ENCODE measurements at regions not wholly inside any gene's neighbourhood (a gene's known extent, or its start where the extent isn't known, plus 50 kb on each side); places are given as distances from the start of the nearest gene placed in this dataset.

DNA sequence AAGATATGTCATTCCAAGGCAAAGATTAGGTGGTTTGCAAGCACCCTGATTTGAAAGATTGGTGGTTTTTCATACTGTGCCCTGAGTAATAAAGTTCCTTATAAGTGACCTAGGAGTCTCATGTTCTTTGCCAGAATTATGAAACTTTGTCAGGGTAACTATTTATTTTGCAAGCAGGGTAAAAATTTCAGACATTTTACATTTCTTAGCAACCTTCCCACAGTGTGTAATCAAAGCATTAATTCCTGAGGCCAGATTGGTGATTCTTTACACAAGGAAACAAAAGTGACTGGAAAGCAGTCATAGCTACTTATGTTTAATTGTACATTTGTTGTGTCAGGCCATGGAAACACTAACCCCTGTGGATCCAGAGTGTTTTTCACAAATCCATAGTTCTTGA, 998.0 kb upstream of the B3GALT2 start:
- no peak for DNase-seq

DNA sequence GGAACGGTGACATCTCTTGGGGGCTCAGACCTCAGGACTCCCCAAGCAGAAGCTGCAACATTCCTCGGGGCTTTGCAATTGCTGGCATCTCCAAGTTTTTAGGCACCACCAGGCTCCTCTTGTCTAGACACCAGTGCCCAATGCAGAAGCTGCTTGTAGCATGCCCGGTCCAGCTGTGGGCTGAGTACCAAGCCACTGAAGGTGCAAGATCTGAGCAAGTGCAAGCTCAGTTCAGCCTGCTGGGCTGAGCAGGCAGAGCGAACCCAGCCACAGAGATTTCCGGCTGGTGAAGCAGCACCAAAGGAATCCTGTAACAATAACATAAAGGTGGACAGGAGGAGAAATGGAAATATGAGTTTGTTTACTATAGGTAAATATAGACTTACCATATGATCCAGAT, 995.4 kb upstream of the B3GALT2 start:
- DNase-seq = no peak

DNA sequence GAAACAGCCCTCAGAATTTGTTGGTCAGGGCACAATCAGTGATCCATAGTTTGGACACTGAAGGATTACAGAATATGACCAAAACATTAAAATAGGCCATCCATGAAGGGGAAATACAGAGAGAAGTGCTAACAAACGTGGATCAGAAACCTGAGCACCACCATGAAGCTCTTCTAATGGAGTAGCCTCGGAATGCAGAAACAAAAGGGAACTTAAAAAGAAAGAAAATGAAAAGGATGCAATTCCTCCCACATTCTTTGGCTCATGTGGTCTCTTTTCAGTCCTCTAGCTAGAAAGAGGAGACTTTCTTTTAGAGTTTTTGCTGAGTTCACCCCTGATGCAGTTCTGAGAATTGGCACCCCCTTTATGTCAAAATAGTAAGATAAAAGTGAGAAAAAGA, 989.8 kb upstream of the B3GALT2 start:
- no peak for DNase-seq

DNA sequence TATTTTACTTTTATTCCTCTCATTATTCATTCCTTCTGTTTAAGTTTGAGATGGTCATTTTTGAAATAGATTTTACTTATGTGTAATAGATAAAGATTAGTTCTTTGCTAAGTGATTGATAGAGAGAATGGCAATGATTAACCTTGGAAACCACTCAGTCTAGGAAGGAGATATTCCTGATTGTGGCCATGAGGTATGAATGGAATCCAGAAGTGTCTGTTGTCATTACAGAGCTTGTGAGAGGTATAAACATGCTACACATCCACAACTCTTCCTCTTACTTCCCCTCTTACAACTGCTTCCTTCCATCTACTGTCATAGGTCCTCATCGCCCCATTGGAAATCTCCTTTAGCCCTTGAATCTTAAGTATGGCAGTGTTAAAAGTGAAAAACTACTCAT, 988.8 kb upstream of the B3GALT2 start:
- no peak for DNase-seq

DNA sequence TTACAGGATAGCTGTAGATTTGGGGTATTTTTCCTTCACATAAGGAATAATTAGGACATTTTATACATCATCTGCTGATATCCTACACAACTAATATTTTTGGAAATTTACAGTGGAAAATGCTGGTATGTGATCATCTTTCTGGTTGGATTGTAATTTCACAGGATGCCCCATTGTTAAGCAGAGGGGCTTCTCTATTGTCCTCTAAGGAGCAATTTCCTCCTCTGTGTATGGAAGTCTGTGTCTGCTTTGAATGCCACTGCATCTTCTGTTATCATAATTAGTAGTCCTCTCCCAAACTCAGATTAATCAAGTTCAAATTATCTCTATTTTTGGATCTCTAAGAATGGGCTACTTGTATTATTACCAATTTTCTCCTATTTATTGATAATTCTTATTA, 988.1 kb upstream of the B3GALT2 start:
- no peak for DNase-seq

DNA sequence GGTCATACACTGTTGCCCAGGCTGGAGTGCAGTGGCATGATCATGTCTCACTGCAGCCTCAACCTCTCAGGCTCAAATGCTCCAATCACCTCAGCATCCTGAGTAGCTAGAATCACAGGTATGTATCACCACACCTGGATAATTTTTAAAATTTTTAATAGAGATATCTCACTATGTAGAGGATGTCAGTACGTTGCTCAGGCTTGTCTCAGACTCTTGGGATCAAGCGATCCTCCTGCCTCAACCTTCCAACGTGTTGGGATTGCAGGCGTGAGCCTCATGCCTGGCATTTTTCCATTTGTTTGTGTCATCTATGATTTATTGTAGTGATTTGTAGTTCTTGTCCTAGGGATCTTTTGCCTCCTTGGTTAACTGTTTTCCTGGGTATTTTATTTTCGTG, 985.2 kb upstream of the B3GALT2 start:
- DNase-seq = no peak

DNA sequence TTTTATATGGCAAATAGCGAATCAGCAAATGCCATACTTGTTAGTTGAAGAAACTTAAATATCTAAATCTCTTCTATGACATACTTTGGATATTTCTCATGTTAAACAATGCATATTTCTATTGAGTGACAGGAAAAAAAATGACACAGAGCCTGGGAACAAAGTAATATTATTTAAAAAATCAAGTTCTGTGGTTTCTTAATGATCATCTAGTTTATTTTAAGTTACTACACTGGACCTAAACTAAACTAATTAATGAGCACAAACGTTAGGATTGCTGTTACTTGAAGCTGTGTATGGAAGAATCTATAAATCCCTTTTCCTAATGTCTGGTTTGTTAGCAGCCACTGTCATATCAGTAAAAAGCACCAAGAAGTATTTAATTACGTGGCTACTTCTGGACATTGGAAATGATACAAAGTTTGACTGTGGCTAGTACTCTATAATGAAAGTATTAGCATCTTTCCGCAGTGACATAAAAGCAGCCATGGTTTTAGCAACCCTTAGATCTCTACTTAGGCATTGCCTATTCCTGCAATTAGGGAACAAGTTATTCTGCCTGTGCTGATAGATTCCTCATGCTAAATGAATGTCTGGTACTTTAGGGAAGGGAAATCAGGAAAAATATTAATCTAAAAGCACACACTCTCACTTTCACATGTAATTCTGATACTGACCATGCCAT, 981.7 kb upstream of the B3GALT2 start:
- DNase-seq = no peak

DNA sequence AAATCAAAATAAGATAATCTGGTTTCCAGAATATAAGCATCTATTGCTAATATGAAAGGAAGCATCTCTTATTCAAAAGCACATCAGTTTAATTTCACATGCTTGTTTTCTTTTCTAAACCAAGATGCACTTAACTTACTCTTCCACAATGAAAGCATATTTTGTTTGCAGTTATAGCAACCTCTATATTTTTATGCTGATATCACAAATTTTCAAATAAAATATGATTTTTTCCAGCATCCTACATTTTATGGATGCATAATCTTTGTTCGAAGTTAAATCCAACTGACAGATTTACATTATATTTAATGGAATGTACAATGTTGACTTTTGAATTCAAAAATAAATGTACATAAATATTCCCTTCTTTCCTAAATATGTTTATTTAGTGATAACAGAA, 978.3 kb upstream of the B3GALT2 start:
- no peak for DNase-seq

DNA sequence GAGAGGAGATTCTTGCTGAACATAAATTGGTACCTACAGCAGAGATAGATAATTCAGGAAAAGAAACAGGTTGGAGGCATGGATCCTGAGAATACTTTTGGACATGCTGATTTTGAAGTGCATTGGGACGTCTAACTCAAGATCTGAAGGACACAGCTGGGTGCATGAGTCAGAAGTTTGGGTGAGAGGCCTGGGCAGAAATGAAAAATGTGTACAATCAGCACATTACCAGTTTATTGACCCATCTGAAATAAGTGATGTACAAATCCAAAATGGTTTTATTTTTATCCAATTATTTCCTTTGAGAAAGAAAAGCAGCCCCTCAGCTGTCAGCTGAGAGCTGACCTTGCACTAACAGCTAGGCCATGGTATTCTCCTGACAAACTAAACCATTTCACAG, 975.2 kb upstream of the B3GALT2 start:
- DNase-seq = no peak

DNA sequence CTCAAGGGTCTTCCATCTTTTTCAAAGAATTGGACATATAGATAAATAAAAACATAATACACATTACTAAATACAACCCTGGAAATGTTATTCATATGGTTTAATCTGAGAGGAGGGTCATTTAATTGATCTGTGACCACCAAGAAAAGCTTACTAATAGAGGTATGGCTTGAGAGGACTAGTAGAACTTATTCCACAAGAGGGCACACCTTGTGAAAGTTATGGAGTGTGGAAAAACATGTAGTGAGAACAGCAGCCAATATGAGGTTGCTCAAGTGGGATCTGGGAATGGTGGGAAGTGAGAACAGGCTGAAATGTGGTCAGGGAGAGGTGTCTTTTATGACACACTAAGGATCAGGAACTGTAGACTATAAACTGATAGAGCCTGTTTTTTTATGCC, 973.5 kb upstream of the B3GALT2 start:
- DNase-seq = no peak

DNA sequence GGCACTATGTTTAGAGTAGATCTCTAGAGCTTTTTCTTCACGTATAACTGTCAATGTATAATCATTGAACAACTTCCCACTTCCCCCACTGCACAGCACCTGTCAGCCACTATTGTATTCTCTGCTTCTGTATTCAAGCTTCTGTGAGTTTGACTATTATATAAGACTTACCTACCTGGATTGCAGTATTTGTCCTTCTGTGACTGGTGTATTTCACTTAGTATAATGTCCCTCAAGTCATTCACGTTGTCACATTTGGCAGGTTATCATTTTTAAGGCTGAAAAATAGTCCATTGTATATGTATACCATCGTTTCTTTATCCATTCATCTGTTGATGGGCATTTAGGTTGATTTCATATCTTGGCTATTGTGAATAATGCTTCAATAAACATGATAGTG, 969.5 kb upstream of the B3GALT2 start:
- no peak for DNase-seq

DNA sequence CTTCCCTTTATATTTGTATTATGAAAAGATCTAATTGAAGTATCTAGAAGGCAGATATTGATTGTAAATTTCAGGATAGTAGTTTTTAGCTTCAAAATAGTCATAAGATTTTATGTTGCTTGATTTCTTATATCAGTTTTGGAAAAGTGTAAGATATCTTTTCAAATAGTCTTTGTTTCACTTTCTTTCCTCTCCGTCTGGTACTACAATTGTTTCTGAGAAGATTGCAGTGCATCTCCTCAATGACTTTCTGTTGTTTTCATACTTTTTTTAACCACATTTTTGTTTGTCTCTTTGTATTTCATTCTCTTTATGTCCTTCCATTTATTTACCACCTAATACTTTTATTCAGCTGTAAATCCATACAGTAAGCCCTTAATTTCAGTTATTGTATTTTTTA, 964.6 kb upstream of the B3GALT2 start:
- no peak for DNase-seq

DNA sequence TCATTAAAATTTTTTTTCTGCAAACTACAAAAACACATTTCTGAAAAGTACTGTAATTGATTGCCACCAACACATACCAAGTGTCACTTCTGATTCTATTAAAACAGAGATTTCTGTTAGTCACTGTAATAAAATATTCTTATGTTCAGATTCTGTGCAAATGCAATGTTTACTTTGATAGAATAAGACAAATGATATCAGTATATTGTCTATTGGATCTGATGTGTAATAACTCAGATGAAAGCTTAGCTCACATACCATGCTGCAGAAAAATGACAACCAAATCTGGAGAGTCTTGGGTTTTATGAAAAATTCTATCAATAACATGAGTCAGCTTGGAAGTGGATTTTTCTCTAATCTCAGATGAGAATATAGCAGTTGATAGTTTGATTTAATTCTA, 963.8 kb upstream of the B3GALT2 start:
- DNase-seq = no peak

DNA sequence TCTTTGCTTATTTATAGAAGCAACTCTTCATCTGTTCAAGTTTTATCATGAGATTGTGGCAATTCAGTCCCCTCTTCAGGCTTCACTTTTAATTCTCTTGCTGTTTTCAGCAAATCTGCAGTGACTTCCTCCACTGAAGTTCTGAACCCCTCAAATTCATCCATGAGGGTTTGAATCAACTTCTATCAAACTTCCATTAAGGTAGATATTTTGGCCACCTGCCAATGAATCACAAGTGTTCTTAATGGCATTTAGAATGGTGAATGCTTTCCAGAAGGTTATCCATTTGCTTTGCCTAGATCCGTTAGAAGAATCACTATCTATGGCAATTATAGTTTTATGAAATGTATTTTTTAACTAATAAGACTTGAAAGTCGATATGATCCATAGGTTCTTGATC, 946.7 kb upstream of the B3GALT2 start:
- DNase-seq = no peak

DNA sequence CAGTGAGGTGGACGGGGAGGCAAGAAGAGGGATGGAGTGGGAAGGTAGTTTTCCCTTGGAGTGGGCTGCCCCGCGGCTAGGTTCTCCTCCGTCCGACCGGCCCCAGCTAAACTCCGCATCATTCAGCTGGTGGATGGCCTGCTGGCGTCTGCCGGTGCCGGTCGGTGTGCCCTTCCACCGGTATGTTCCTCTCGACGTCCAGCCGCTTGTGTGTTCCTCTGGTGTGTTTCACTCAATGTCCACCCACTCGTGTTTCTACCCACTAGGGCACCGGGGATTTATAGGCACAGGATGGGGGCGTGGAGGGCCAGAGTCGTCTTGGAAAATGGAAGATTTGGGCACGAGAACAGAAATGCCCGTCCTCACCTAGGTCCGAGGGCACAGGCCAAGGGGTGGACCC, 931.7 kb upstream of the B3GALT2 start:
- no peak for DNase-seq

DNA sequence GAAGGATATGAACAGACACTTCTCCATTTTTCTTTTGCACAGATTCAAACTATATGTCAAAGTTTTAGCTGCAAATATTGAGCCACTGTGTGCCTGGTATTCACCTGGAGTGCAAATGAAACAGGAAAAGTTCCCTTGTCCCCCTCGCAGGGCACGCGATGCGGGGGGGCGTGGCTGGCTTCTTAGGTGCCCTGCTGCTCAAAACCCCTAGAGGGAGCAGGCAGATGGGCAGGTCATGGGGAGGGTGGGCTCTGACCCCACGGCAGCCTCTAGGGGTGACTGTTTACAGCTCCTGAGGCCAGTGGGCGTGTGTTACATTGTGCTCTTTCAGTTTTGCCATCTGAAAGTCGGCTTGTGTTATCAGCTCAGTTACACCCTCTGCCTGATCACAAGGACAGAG, 931.2 kb upstream of the B3GALT2 start:
- no peak for DNase-seq

DNA sequence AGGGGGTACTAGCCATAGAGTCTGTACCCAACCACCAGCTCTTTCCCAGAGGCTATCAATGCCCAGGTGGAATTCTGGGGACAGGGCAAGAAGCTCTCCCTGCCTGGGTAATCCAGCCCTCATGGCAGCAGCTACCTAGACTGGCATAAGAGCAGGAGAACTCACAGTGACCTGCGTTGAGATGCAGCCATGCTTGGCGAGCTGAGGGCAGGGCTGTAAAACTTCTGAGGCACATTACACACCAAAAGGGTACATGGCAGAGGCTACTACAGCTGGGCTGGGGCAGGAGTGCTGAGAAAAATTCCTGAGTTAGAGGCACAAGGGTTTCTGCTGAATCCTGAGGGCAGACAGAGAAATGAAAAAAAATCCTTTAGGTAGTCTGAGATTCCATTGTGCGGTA, 927.9 kb upstream of the B3GALT2 start:
- no peak for DNase-seq

DNA sequence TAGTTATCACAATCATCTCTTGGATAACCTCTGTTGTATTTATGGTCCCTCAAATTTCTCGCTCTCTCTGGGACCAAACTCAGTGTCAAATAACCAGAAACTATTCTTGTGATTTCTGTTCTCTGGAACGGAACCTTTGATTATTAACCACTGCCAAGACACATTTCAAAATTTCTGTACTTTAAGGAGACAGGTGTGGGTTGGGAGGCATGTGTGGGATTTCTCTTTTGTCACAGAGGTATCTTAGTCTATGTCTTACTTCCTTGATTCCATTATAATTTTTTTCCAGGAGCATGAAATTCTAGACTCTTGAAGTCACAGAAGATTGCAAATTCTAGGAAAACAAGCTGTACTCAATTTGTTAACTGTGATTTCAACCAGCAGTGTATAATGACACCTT, 919.0 kb upstream of the B3GALT2 start:
- DNase-seq = no peak

DNA sequence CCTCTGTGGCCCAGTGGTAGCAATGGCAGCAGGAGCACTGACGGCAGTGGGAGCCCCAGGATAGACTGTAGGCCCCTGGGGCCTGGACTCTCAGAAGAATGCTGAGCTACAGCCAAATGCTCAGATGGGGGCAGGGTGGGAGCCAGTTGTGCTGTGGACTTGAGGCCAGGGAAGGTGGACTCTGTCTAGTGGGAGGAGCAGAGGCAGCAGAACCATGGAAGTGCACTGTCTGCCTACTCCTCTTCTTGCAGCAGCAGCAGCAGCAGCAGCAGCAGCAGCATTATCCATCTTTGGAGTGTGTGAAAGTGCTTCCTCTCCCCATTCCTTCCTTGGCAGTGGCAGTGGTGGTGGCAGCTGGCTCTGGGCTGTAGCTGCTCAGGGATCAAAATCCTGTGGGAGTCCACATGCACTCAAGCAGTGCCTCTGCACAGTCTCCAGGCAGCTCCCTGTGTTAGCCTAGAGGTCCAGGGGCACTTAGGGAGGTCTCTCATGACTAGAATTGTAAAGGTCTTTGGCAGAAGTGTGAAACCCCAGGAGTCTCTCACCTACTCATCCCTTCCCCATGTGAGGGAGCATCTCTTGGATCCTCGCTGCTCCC, 917.9 kb upstream of the B3GALT2 start:
- DNase-seq = no peak

DNA sequence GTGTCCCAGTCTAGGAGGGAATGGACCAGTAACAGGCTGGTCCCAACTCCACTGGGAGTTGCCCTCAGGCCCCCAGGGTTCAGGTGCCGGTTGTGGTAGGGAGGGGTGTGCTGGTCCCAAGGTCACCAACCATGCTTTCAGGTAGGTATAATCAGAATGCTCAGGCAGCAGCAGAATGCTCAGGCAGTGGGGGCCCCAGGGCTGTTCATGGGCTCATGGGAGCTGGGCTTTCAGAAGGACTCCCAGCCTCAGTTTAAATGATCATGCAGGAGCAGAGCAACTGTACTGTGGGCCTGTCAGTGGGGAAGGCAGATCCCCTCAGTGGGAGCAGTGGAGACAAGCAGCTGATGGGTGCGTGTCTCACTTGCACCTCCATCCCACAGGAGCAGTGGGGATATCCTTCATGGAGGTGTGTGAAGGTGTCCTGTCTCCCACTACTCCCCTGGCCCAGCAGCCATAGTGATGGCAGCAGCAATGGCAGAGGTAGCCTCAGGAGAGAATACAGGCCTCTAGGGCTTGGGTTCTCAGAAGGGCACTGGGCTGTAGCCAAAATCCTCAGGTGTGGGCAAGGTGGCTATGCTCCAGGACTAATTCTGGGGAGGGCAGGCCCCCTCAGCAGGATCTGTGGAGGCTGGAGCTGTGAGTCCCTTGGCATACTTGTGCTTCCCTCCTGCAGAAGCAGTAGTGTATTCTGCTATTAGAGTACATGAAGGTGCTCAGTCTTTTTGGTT, 917.3 kb upstream of the B3GALT2 start:
- DNase-seq = no peak

DNA sequence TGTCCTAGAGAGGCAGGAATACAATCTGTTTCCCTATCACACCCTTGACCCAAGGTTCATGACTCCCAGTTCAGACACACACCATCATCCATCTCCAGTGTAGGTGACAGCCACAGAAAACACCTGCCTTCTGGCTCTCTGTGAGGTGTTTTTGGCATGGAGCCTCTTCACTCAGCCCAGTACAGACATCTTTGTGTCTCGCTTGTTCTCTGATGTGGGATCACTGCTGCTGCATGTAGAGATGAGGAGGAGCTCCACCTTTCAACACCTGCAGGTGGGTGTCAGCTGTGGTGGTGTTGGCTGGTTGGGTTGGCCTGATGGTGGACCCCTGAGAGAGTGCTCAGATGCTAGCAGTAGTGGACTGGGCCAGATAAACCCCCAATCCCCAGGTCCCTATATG, 916.7 kb upstream of the B3GALT2 start:
- DNase-seq = no peak

DNA sequence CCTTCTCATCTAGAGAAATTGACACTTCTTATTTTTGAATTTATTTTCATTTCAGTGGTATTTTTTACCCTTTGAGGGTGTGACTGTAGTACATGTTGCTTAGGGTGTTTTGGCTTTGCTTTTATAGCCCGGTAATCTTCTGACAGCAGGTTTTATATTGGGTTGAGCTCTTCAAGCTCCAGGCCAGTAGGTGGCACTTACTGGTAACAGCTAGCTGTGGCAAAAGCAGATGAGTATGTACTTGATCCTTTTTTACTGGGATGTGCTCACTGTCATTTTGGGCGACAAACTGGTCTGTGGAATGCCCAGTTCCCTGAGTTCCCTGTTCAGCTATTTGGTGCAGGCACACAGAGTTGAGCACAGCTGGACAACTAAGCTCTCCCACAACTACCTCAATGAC, 916.2 kb upstream of the B3GALT2 start:
- no peak for DNase-seq

DNA sequence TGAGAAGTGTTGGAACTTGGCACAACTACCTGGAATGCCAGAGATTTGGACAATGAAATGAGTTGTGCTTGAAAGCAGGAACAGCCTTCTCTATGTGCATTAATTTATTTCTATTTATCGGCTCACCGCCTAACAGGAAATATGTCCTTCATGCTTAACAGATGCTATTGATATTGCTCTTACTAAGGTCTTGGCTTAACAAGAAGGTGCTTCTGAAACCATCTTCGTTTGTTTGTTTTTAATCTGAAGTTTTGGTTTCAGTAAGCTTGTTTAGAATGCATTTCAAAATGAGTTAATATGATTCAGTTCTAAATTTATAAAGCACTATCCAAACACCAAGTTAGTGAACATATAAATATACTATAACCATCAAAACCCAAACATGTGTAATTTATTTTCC, 898.3 kb upstream of the B3GALT2 start:
- no peak for DNase-seq

DNA sequence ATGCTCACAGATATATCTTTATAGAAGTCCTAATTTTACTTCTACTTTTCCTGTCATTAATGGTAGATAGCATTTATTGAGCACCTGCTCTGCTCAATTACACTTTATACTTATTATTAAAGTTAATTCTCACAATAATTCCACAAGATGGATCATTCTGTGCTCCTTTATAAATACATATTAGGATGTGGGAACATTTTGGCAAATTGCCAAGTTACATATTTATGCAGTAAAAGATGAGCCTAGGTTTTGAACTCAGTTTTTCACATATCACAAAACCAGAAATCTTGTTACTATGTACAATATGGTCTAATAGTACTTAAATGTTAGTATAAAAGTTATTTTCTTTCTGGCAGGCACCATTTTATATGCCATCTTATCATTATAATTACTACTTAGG, 895.0 kb upstream of the B3GALT2 start:
- DNase-seq = no peak

DNA sequence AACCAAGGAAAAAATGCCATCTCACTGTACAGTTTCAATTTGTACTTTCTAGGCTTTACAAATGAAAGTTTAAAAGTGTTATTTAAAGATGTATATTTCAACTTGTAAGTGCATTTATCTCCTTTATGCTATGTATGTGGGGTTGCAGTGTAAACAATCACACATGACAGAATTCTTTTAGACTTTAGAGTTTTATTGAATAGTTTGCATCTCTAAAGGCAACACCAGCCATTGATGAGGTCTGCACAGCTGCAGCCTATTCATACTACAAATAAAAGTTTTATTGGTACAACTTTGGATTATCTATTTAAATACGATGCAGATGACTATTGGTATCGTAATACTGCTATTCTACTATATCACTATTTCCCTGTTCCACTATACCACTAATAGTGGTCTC, 894.4 kb upstream of the B3GALT2 start:
- DNase-seq = no peak

Measured in activated naive CD4-positive, alpha-beta T cell treated with anti-CD3 and anti-CD28 coated beads, Interleukin-2, amount 50 U/mL, for 16 hours (primary cell).